ENCODE measurements at regions not wholly inside any gene's neighbourhood (a gene's known extent, or its start where the extent isn't known, plus 50 kb on each side); places are given as distances from the start of the nearest gene placed in this dataset.

DNA sequence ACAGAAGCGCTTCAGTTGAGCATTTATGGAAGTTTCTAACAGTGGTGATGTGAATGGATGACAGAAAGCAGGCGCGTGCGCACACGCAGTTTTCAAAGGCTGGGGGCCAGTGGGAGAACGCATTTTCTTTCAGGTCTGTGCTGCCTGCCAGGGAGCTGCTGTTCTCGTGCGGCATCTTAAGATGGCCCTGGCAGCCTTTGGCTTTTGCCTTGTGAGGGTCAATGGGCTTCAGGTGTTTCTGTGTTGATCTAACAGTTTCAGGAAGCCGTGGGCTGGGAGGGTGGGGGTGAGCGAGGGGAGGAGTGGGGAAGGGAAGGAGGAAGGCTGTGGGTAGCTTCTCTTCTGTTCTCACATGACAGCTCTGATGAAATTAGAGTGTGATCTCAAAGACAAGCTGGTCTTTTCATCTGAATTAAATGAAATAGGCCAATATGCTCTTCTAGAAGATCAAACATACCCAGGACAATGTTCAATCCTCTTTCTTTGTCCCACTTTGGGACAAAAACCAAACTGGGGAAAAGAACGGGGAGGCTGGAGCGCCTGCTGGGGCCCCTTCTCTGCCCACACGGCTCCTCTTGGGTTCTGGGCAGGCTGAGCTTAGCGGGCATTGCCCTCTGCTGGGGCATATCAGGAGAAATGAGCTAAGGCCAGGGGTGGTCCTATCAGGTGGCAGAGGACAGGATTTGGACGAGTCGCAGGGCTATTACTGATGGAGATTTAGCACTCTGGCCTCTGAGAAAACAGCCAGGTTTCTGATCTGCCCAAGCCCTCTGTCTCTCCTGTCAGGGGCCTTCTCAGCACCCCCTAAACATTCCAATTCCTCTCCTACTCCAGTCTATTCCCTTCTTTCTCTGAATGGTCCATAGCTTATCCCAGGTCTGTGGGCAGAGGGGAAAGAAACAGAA is 126.2 kb upstream of the LGALSL start:
- DNase-seq (ENCODE audit: insufficient read length, low spot score): no peak
- FAIRE-seq: peak; percentile 20
- TF ChIP-seq PAX5 (IDR thresholded peaks at IDR 0.05; ENCODE audit: insufficient read depth, low read length, severe bottlenecking): no peak
- TF ChIP-seq TAF1 (IDR thresholded peaks at IDR 0.05; ENCODE audit: low read depth, low read length): no peak
- no peak for TF ChIP-seq POU2F2 (IDR thresholded peaks at IDR 0.05; ENCODE audit: low read depth, low read length)
- no peak for TF ChIP-seq POLR2AphosphoS5 (IDR thresholded peaks at IDR 0.05; ENCODE audit: low read depth, low read length)
- TF ChIP-seq SPI1 (IDR thresholded peaks at IDR 0.05; ENCODE audit: low read depth, low read length): no peak
- TF ChIP-seq POLR2A (IDR thresholded peaks at IDR 0.05; ENCODE audit: low read depth, low read length): no peak

DNA sequence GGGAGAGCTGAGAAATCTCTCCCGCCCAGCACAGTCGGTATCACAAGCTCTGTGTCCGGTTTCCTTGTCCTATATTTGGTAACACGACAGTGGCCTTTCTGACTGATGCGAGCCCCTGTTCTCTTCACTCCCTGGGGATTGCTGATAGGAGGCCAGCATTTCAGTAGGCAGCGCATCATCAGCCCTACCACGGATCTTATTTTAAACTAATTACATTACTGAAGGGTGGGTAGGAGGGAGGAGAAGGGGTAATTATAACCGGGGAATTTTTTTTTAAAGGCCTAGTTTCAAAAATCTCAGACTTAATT is 125.6 kb upstream of the LGALSL start:
- DNase-seq (ENCODE audit: insufficient read length, low spot score): no peak
- FAIRE-seq: no peak
- TF ChIP-seq PAX5 (IDR thresholded peaks at IDR 0.05; ENCODE audit: insufficient read depth, low read length, severe bottlenecking): no peak
- no peak for TF ChIP-seq POU2F2 (IDR thresholded peaks at IDR 0.05; ENCODE audit: low read depth, low read length)
- no peak for TF ChIP-seq SPI1 (IDR thresholded peaks at IDR 0.05; ENCODE audit: low read depth, low read length)
- TF ChIP-seq POLR2A (IDR thresholded peaks at IDR 0.05; ENCODE audit: low read depth, low read length): no peak
- no peak for TF ChIP-seq POLR2AphosphoS5 (IDR thresholded peaks at IDR 0.05; ENCODE audit: low read depth, low read length)
- TF ChIP-seq TAF1 (IDR thresholded peaks at IDR 0.05; ENCODE audit: low read depth, low read length): no peak

DNA sequence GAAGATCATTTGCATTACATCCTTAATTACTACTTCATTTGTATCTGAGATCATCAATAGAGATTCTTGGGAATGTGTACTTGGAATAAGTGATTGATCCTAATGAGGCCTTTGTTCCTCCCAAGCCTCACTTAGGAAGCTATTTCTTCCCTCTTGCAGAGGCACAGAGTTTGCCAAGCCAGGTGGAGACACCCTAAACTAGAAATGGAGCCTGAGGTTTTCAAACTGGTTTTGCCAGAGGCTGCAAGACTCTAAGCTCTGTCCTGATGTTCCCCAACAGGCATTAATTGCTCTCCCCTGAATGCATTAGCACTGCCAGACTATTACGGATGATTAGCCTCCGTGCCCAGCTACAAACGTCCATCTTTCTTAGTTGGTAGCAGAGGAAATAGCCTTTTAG is 125.2 kb upstream of the LGALSL start:
- DNase-seq (ENCODE audit: insufficient read length, low spot score) (no peak), FAIRE-seq (no peak)
- TF ChIP-seq PAX5 (IDR thresholded peaks at IDR 0.05; ENCODE audit: insufficient read depth, low read length, severe bottlenecking): no peak
- TF ChIP-seq TAF1 (IDR thresholded peaks at IDR 0.05; ENCODE audit: low read depth, low read length): no peak
- no peak for TF ChIP-seq POLR2A (IDR thresholded peaks at IDR 0.05; ENCODE audit: low read depth, low read length)
- no peak for TF ChIP-seq POLR2AphosphoS5 (IDR thresholded peaks at IDR 0.05; ENCODE audit: low read depth, low read length)
- TF ChIP-seq POU2F2 (IDR thresholded peaks at IDR 0.05; ENCODE audit: low read depth, low read length): no peak
- TF ChIP-seq SPI1 (IDR thresholded peaks at IDR 0.05; ENCODE audit: low read depth, low read length): no peak

DNA sequence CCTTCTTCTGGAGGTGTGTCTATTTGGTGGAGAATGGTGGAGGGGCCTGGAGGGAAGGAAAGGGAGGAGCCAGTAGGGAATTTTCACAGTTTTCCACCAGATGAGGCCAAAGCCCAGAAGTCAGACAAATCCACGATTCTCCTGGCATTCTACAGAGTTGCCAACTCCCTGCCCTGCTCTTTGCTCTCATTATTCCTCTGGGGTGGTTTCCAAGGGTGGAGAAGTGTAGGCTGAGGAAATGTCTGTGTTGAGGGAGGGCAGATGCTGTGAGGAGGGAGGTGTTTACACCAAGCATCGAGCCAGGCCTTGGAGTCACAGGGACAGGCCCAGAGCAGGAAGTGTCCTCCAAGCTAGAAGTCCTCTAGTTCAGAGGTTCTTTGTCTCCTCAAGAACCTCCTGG is 124.1 kb upstream of the LGALSL start:
- DNase-seq (ENCODE audit: insufficient read length, low spot score) (no peak), FAIRE-seq (no peak)
- TF ChIP-seq PAX5 (IDR thresholded peaks at IDR 0.05; ENCODE audit: insufficient read depth, low read length, severe bottlenecking) (no peak), POLR2A (IDR thresholded peaks at IDR 0.05; ENCODE audit: low read depth, low read length) (no peak), TAF1 (IDR thresholded peaks at IDR 0.05; ENCODE audit: low read depth, low read length) (no peak), POU2F2 (IDR thresholded peaks at IDR 0.05; ENCODE audit: low read depth, low read length) (no peak), SPI1 (IDR thresholded peaks at IDR 0.05; ENCODE audit: low read depth, low read length) (no peak), POLR2AphosphoS5 (IDR thresholded peaks at IDR 0.05; ENCODE audit: low read depth, low read length) (no peak)

DNA sequence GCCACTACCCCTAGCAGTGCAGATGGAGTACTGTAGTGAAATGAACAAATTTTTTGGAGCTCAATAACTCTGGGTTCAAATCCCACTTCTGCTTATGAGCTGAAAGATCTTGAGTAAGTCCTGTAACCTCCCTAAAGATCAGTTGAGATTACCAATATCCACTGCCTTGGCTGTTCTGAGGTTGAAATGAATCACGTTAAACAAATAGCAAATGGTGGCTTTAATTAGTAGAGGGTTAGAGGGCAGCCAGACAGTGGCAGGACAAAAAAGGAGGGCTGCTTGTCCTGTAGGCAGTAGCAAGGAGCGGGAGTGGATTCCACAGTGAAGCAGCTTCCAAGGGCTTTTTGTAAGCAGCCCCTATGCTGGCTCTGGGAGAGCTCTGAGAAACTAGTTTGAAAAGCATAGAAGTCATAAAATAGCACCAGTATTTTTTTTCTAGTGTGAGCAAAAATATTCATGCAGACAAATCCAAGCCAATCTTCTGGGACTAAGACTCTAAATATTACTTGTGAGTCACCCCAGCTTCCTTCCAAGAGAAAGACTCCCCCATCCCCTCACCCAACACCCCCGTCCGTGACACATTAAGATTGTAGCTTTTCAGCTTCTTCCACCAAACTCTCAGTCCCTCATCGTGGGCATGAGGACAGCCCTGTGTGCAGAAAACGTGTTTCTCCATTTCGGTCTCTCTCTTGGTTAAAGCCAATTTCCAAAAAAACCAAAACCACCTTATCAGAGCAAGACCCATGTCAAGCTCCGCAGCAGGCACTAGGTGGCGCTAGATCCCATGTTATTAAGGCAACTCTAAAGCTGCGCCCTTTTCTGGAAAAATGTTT is 123.5 kb upstream of the LGALSL start:
- no peak for DNase-seq (ENCODE audit: insufficient read length, low spot score)
- no peak for TF ChIP-seq POLR2A (IDR thresholded peaks at IDR 0.05; ENCODE audit: low read depth, low read length)
- TF ChIP-seq PAX5 (IDR thresholded peaks at IDR 0.05; ENCODE audit: insufficient read depth, low read length, severe bottlenecking): no peak
- TF ChIP-seq POU2F2 (IDR thresholded peaks at IDR 0.05; ENCODE audit: low read depth, low read length): no peak
- no peak for TF ChIP-seq POLR2AphosphoS5 (IDR thresholded peaks at IDR 0.05; ENCODE audit: low read depth, low read length)
- TF ChIP-seq SPI1 (IDR thresholded peaks at IDR 0.05; ENCODE audit: low read depth, low read length): no peak
- no peak for TF ChIP-seq TAF1 (IDR thresholded peaks at IDR 0.05; ENCODE audit: low read depth, low read length)
- peak; percentile 85 for FAIRE-seq

DNA sequence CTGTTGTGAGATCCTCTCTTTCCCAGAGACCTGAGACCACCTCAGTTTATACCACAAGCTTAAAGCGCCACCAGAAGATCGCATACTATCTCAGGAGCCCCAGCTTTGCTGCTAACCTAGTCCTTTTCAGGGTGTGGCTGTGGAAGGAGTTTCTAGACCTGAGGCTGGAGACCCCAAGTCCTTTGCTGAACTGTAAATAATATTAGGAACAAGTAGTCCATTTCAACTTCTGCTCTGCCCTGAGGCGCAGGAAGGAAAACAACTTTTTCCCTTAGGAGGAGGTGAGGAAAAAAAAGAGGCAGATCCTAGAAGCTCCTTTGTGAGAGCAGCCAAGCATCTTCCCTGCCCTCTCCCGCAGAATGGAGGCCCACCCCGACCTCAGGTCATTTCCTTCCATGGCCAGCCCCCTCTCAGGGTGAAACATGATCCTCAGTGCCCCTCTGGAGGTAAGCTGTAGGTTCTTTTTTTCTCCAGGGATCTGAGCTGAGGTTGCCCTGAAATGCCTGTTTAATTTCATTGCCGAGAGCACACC is 122.8 kb upstream of the LGALSL start:
- FAIRE-seq (no peak), DNase-seq (ENCODE audit: insufficient read length, low spot score) (no peak)
- TF ChIP-seq SPI1 (IDR thresholded peaks at IDR 0.05; ENCODE audit: low read depth, low read length): no peak
- TF ChIP-seq PAX5 (IDR thresholded peaks at IDR 0.05; ENCODE audit: insufficient read depth, low read length, severe bottlenecking): no peak
- no peak for TF ChIP-seq POU2F2 (IDR thresholded peaks at IDR 0.05; ENCODE audit: low read depth, low read length)
- no peak for TF ChIP-seq POLR2AphosphoS5 (IDR thresholded peaks at IDR 0.05; ENCODE audit: low read depth, low read length)
- TF ChIP-seq TAF1 (IDR thresholded peaks at IDR 0.05; ENCODE audit: low read depth, low read length): no peak
- no peak for TF ChIP-seq POLR2A (IDR thresholded peaks at IDR 0.05; ENCODE audit: low read depth, low read length)

DNA sequence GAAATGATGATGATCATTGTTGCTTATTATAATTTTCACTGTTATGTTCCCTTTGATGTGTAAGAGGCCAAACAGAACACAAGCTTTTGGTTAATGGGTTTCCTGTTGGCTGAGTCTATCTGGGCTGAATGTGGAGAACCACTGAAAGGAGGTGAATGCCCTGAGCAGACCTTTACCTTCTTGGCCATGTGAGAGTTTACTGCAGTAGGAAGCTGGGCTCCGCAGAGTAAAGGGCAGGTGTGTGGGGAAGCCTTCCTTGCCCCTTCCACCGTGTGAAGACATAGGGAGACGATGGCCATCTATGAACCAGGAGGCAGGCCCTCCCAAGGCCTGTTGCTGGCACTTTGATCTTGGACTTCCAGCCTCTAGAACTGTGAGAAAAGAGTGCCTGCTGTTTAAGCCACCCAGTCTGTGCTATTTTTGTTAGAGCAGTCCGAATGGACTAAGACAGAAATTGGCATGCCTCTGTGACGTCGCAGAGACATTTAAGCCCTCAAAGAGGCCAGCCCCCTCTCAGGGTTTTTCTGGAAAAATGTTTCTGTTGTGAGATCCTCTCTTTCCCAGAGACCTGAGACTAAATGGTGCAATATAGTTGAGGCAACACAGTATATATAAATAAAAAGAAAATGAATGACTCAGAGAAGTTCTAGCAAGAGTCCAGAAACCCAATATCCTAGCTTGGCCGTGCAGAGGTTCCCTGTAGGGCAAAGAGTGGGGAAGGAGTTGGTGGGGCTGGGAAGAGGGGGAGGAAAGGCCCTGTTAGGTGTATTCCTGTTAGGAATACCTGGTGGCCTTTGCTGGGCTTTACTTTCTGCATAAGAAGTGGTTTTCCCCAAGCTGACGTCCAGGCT is 121.9 kb upstream of the LGALSL start:
- TF ChIP-seq SPI1 (IDR thresholded peaks at IDR 0.05; ENCODE audit: low read depth, low read length): no peak
- no peak for TF ChIP-seq POU2F2 (IDR thresholded peaks at IDR 0.05; ENCODE audit: low read depth, low read length)
- no peak for TF ChIP-seq PAX5 (IDR thresholded peaks at IDR 0.05; ENCODE audit: insufficient read depth, low read length, severe bottlenecking)
- no peak for FAIRE-seq
- no peak for DNase-seq (ENCODE audit: insufficient read length, low spot score)

DNA sequence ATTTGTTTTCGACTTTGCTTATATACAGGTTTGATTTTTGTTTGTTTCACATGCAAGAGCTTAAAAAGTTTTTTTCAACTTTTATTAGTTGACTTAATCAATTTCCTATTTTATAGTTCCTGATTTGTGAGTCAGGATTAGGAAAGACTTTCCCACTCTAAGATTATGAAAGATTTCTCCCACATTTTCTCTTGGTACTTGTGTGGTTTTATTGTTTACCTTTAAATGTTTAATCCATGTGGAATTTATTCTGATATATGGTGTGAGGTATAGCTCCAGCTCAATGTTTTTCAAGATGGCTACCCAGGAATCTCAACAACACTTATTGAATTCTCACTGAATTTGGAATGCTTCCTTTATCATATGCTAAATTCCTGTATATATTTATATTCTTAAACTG is 117.8 kb upstream of the LGALSL start:
- TF ChIP-seq TAF1 (IDR thresholded peaks at IDR 0.05; ENCODE audit: low read depth, low read length) (no peak), PAX5 (IDR thresholded peaks at IDR 0.05; ENCODE audit: insufficient read depth, low read length, severe bottlenecking) (no peak), POLR2A (IDR thresholded peaks at IDR 0.05; ENCODE audit: low read depth, low read length) (no peak), POLR2AphosphoS5 (IDR thresholded peaks at IDR 0.05; ENCODE audit: low read depth, low read length) (no peak), POU2F2 (IDR thresholded peaks at IDR 0.05; ENCODE audit: low read depth, low read length) (no peak), SPI1 (IDR thresholded peaks at IDR 0.05; ENCODE audit: low read depth, low read length) (no peak)
- no peak for FAIRE-seq
- no peak for DNase-seq (ENCODE audit: insufficient read length, low spot score)
